ENCODE measurements at regions not wholly inside any gene's neighbourhood (a gene's known extent, or its start where the extent isn't known, plus 50 kb on each side); places are given as distances from the start of the nearest gene placed in this dataset.

GRCh38 chr20:57964011-57964862 lies 254.4 kb upstream of the PMEPA1 start:
- DNase-seq, result no peak

- no peak for DNase-seq
Measured at GRCh38 chr20:57960803-57961575, 251.2 kb upstream of the PMEPA1 start.

GRCh38 chr20:57959589-57959988 lies 249.8 kb upstream of the PMEPA1 start:
- no peak for DNase-seq

- no peak for DNase-seq
Measured at GRCh38 chr20:57959018-57959417, 249.2 kb upstream of the PMEPA1 start.

- no peak for DNase-seq
Measured at GRCh38 chr20:57958050-57958420, 248.2 kb upstream of the PMEPA1 start.

GRCh38 chr20:57957411-57958049 lies 247.7 kb upstream of the PMEPA1 start:
- no peak for DNase-seq

GRCh38 chr20:57953638-57954037 lies 243.8 kb upstream of the PMEPA1 start:
- no peak for DNase-seq

GRCh38 chr20:57952136-57952535 lies 242.3 kb upstream of the PMEPA1 start:
- no peak for DNase-seq

- DNase-seq, result no peak
Measured at GRCh38 chr20:57951549-57951948, 241.7 kb upstream of the PMEPA1 start.

GRCh38 chr20:57950764-57951485 lies 241.1 kb upstream of the PMEPA1 start:
- DNase-seq, result no peak

GRCh38 chr20:57948180-57948955 lies 238.6 kb upstream of the PMEPA1 start:
- no peak for DNase-seq

- DNase-seq, result no peak
Measured at GRCh38 chr20:57947421-57948179, 237.8 kb upstream of the PMEPA1 start.

GRCh38 chr20:57946559-57947315 lies 236.9 kb upstream of the PMEPA1 start:
- DNase-seq, result no peak

GRCh38 chr20:57944988-57945387 lies 235.2 kb upstream of the PMEPA1 start:
- no peak for DNase-seq

GRCh38 chr20:57943950-57944349 lies 234.1 kb upstream of the PMEPA1 start:
- no peak for DNase-seq

- no peak for DNase-seq
Measured at GRCh38 chr20:57943291-57943690, 233.5 kb upstream of the PMEPA1 start.

GRCh38 chr20:57941604-57942381 lies 232.0 kb upstream of the PMEPA1 start:
- DNase-seq, result no peak

- no peak for DNase-seq
Measured at GRCh38 chr20:57940868-57941522, 231.2 kb upstream of the PMEPA1 start.

GRCh38 chr20:57940376-57940775 lies 230.6 kb upstream of the PMEPA1 start:
- no peak for DNase-seq
